ENCODE measurements at regions not wholly inside any gene's neighbourhood (a gene's known extent, or its start where the extent isn't known, plus 50 kb on each side); places are given as distances from the start of the nearest gene placed in this dataset.
"Not testable (repeated sequence)": the region's sequence is repeated elsewhere in the genome, so short reads cannot be mapped to it uniquely, and the experiment has no call there.

DNA sequence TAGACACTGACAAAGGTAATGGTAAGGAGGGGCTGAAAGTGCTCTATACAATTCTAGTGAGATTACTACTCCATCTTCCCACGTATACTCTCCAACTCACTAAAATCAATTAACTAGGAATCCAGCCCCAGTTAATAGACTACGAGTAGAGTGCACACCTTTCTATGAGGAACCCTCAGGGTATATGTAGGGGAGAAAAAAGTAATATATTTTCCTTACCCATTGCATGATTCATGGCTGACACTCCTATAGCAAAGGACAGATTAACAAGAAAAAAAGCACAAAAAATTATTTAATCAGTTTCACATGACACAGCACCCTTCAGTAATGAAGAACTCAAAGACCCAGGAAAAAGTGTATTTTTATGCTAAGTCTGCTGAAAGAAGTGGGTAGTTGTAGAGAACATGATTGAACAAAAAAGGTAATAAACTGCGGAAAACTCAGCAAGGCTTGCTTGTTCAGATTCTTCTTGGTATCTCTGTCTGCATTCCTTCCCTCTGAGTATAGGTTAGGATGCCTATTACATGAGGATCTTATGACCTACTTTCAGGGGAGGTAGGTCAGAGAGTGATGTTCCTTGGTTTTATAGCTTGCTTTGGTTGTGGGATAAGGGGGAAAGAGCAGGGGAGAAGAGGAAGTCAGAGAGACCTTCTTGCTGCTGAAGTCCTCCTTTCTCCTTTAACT lies 342.0 kb upstream of the DLGAP1 start:
- no peak for DNase-seq (ENCODE audit: low read depth in 4 of 4, low spot score in 3 of 4)

DNA sequence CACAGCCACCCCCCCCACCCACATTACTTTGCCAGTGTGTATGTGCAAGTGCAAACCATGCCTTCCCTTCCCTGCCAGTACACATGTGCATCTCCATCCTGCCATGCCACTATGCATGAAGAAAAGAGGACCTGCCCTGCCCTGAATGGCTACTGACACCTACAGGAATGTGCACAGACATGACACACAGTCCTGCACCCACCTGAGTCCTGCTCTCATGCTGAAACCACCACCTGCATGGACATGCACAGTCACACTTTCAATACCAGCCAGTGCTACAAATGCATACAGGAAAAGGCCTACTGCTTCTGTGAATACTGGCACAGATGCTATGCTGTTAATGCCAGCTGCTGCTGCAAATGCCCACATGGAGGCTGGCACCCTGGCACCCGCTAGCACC lies 334.4 kb upstream of the DLGAP1 start:
- DNase-seq (ENCODE audit: low read depth in 4 of 4, low spot score in 3 of 4), result no peak

DNA sequence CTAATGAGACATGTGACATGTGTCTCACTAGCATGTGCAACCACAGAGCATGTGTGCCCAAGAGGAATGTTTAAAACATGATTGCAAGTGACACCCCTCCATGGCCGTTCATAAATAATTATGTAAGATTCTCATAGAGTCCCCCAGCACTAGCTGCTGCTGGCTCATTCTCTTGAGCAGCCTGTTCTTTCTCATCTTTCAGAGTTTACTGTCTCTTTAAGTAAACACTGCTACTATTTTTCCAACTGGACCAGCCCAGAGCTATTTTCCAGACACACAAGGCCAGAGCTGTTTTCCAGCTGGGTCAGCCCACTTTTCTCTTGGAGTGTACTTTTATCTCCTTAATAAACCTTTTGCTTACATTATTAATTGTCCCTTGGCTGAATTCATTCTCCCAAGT lies 326.8 kb upstream of the DLGAP1 start:
- no peak for DNase-seq (ENCODE audit: low read depth in 4 of 4, low spot score in 3 of 4)

- no peak for DNase-seq (ENCODE audit: low read depth in 4 of 4, low spot score in 3 of 4)
Measured at GRCh38 chr18:4765401-4765800, 310.3 kb upstream of the DLGAP1 start.

DNA sequence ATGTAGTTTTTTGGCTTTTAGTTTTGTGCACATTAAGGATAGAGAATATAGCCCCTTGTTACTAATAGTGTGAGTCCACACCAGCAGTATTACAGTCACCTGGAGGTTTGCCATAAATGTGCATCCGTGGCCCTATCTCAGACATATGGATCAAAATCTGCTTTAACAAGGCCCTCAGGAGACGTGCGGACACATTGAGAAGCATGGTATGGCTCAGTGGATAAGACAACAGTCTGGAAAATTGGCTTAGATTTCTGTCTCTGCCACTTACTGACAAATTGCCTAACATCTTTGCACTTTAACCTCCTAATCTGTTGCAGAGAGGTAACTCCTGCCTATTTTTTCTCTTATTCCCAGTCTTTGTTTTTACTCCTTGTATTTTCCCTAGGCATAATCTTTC lies 307.2 kb upstream of the DLGAP1 start:
- no peak for DNase-seq (ENCODE audit: low read depth in 4 of 4, low spot score in 3 of 4)

GRCh38 chr18:4758980-4759379 lies 303.9 kb upstream of the DLGAP1 start:
- no peak for DNase-seq (ENCODE audit: low read depth in 4 of 4, low spot score in 3 of 4)

DNA sequence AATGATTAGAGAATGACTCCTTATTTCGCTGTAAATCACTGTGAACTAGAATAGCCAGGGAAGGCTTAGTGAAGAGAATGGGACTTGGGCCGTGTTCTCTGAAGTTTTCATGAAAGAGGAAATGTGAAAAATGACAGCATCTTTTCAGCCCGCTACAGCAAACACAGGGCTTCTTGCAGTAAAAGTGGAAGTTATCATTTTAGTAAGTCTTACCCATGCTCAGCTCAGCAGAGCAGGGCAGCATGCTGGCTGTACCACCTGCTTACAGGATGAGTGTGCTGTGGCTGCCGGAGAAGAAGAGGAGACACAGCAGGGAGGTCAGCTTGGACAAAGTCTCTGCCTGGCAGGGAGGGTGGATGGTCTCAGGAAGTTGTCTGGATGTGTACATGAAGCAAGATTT lies 300.7 kb upstream of the DLGAP1 start:
- no peak for DNase-seq (ENCODE audit: low read depth in 4 of 4, low spot score in 3 of 4)

- not testable (repeated sequence) for DNase-seq (ENCODE audit: low read depth in 4 of 4, low spot score in 3 of 4)
Measured at GRCh38 chr18:4753151-4753550, 298.0 kb upstream of the DLGAP1 start.

GRCh38 chr18:4751523-4751922 lies 296.4 kb upstream of the DLGAP1 start:
- DNase-seq (ENCODE audit: low read depth in 4 of 4, low spot score in 3 of 4), result no peak

DNA sequence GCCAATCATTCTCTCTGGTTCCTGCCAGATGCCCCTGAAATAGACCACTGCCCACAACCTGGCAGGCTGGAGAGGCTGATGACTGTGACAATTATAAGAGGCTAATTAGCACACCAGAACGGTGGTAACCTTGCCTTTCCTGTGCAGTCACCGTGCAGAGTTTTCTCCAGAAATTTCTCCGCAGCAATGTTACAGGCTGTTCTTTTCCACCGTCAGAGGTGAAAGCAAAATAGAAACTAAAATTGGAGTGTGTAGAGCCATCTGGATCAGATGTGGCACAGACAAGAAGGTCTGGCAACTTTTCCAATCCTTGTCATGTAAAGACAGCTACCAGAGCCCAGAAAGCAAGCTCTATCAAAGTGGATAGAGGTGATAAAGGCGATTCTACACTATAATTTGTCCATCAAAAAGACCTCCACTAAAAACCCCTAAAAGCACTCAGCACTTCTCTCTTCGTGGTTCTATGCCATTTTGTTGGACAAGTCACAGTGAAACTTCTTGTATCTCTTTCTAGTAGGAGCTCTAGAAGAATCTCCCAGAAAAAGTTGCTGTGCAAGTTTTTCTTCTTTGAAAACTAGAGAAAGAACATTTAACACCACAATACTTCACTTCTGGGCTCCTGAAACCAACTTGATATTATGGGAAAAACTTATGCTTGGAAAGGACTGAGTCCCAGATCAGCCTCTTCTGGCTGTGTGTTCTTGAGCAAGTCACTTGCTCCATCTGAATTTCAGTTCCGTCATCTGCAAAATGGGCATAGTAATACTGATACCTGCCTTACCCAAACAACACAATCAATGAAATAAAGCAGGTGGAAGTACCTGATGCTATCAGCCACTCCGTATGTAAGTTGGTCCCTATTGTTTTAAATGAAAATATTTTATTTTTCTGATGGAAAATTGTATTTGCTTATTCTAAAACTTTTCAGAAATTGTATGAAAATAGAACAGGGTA lies 295.6 kb upstream of the DLGAP1 start:
- DNase-seq (ENCODE audit: low read depth in 4 of 4, low spot score in 3 of 4), result no peak

- DNase-seq (ENCODE audit: low read depth in 4 of 4, low spot score in 3 of 4), result no peak
Measured at GRCh38 chr18:4748975-4749374, 293.9 kb upstream of the DLGAP1 start.

DNA sequence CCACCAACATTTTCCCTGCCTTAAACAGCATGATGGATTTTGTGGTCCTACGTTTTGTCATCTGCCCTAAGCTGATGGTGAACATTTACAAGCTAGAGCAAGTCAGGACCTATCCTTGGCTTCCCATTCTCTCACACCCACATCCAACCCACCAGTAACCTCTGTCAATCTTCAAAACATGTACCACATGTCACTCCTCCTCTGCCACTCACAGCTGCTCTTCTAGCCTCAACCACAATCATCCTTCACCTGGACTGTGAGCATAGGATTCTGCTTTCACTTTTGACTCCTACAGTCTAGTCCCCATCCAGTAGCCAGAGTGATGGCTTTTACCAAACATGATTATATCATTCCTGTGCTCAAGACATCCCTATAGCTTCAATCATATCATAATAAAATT lies 279.8 kb upstream of the DLGAP1 start:
- DNase-seq (ENCODE audit: low read depth in 4 of 4, low spot score in 3 of 4), result no peak

DNA sequence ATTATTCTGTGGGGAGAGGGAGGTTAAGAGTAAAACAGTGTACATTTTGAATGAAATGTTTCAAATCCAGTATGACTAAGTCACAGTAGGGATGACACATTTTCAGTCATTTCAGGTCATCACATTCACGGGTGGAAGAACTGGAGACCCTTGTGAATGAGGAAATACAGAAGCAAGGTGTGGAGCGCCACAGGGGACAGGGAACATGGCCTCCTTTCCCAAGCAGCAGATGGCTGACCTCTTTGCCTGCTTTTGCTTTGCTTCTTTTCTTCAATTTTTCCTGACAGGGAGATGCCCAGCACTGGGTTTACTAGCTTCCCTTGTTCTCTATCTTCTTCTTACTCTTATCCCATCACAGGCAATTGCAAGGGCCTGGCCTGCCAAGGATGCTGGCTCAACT lies 278.9 kb upstream of the DLGAP1 start:
- DNase-seq (ENCODE audit: low read depth in 4 of 4, low spot score in 3 of 4), result no peak

DNA sequence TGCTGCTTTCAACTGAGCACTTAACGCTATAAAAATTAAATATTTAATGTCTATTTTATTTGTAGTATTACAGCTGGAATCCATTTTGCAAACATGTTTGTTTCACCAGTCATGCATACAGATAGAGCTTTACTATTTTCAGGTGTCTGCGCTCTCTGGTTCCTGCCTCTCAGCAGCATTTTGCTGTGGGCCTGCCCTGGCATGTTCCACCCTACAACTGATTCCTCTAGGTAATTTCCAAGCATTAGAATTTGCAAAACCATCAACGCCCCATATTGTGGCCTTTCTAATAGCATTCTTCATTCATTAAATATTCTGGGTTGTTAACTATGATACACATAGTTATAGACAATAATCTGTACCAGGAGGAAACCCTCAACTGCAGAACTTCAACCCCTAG lies 266.4 kb upstream of the DLGAP1 start:
- DNase-seq (ENCODE audit: low read depth in 4 of 4, low spot score in 3 of 4), result no peak

DNA sequence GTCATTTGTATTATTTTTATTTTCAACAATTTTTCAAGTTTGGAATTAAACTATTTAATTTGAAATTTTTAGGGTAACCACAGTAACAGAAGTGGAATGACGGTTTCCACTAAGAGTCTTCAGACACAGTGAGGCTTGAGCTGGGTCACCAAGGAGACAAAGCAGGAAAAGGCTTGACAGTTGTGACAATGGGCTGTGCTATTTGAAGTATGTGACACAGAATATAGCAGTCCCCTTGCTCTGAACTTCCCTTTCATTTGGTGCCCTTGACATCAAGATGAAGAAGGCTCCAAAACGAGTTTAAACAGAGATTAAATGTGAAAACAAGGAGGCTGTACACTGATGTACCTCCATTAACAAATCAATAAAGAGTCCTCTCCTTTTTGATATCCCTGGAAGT lies 265.4 kb upstream of the DLGAP1 start:
- no peak for DNase-seq (ENCODE audit: low read depth in 4 of 4, low spot score in 3 of 4)

DNA sequence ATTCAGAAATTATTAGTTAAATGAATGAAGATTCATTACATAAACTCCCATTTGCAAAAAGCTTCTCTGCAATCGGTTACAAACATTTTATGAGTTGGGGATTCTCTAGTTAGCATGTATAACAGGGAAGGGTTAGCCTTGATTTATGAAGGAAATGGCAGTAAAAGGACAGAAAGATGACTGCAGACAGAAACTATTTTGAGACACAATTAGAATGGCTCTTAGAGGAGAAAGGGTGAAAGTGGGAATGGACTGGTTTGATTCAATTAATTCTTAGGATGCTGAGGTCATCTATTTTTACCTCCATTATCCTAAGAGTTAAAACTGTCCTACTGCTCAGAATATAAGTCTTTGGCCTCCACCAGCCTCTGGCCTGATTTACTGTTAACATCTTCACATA lies 250.8 kb upstream of the DLGAP1 start:
- DNase-seq (ENCODE audit: low read depth in 4 of 4, low spot score in 3 of 4), result no peak

- no peak for DNase-seq (ENCODE audit: low read depth in 4 of 4, low spot score in 3 of 4)
Measured at GRCh38 chr18:4704781-4705180, 249.7 kb upstream of the DLGAP1 start.

DNA sequence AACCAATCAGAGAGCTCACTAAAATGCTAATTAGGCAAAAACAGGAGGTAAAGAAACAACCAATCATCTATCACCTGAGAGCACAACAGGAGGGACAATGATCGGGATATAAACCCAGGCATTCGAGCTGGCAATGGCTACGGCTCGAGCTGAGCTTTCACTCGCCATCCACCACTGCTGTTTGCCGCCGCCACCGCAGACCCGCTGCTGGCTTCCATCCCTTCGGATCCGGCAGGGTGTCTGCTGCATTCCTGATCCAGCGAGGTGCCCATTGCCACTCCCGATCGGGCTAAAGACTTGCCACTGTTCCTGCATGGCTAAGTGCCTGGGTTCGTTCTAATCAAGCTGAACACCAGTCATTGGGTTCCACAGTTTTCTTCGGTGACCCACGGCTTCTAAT lies 236.7 kb upstream of the DLGAP1 start:
- no peak for DNase-seq (ENCODE audit: low read depth in 4 of 4, low spot score in 3 of 4)

- DNase-seq (ENCODE audit: low read depth in 4 of 4, low spot score in 3 of 4), result not testable (repeated sequence)
Measured at GRCh38 chr18:4678685-4679084, 223.6 kb upstream of the DLGAP1 start.

DNA sequence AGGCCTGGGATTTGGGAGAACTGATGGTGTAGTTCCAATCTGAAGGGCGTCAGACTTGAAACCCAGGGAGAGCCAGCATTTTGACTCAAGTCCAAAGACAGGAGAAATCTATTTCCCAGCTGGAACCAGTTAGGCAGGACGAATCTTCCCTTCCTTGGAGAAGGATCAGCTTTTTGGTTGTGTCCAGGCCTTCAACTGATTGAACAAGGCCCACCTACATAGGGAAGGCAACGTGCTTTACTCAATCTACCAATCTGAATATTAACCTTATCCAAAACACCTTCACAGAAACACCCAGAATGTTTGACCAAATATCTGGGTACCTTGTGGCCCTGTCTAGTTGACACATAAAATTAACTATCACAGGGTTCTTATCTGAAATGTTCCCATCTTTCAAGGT lies 221.9 kb upstream of the DLGAP1 start:
- DNase-seq (ENCODE audit: low read depth in 4 of 4, low spot score in 3 of 4), result no peak

DNA sequence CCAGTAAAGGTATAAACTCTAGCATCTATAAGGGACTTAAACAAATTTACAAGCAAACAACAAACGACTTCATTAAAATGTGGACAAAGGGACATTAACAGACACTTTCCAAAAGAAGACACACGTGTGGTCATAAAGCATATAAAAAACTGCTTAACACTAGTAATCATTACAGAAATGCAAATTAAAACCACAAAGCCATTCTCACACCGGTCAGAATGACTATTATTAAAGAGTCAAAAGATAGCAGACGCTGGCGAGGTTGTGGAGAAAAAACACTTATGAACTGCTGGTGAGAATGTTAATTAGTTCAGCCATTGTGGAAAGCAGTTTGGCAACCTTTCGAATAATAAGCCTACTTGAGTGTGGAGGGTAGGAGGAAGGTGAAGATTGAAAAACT lies 217.1 kb upstream of the DLGAP1 start:
- DNase-seq (ENCODE audit: low read depth in 4 of 4, low spot score in 3 of 4), result no peak

DNA sequence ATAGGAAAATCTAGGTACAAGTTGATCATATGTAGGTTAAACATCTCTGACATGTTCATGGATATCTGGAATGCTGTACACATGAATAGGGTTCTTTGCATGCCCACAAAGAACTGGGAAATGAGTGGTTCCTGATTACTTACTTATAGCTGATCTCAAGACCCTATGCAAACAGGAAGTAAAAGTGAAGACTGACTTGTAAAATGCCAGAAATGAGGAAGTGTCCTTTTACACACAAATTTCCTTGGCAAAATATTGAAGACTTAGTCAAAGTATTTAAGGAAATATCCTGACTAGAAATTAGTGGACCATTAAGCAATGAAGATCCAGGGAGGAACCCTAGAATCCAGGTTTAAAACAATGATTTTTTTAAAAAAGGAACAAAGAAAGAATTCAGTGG lies 203.7 kb upstream of the DLGAP1 start:
- no peak for DNase-seq (ENCODE audit: low read depth in 4 of 4, low spot score in 3 of 4)
